WTC11 (cell line): ENCODE measurements at regions not wholly inside any gene's neighbourhood (a gene's known extent, or its start where the extent isn't known, plus 50 kb on each side); places are given as distances from the start of the nearest gene placed in this dataset.

Source experiments
- ATAC-seq: fragments of 200-7000 bp; cut with Tn5 transposase; 2 replicates; pipeline ENCODE4 v1.10.0; 2021; ENCODE audit warnings: mild to moderate bottlenecking, moderate library complexity
- CTCF ChIA-PET: fragments of 300-600 bp; sonication (Branson Sonifier 250); formaldehyde crosslinking; loops from one replicate; lab custom pipeline; 2021; ENCODE audit warnings: antibody characterized with exemption; lab: Charles Lee
- POLR2A ChIA-PET: fragments of 350-600 bp; sonication (Branson Sonifier 250); formaldehyde crosslinking; loops from one replicate; lab custom pipeline; 2021; ENCODE audit warnings: antibody characterized with exemption; lab: Charles Lee
- DNase-seq: peaks from one replicate; pipeline ENCODE4 v3.0.0; 2021; ENCODE audit warnings: low spot score
- H3K27ac Mint-ChIP-seq: 2 replicates; pipeline ENCODE4 v1.8.0; 2021; ENCODE audit warnings: mixed read lengths
- H3K27me3 Mint-ChIP-seq: 2 replicates; pipeline ENCODE4 v1.8.0; 2021; ENCODE audit warnings: low read depth, mild to moderate bottlenecking, moderate library complexity, mixed read lengths
- H3K36me3 Mint-ChIP-seq: 2 replicates; pipeline ENCODE4 v1.8.0; 2021; ENCODE audit warnings: mixed read lengths
- H3K4me1 Mint-ChIP-seq: 2 replicates; pipeline ENCODE4 v1.8.0; 2022; ENCODE audit warnings: mixed read lengths
- H3K4me3 Mint-ChIP-seq: 2 replicates; pipeline ENCODE4 v1.8.0; 2021; ENCODE audit warnings: mild to moderate bottlenecking, moderate library complexity, mixed read lengths
- H3K9me3 Mint-ChIP-seq: 2 replicates; pipeline ENCODE4 v1.8.0; 2021; ENCODE audit warnings: mixed read lengths
- E2F1 ChIP-seq: sonication (generic); formaldehyde crosslinking; IDR thresholded peaks from 2 replicates; pipeline ENCODE4 v1.8.0; 2022; ENCODE audit warnings: mild to moderate bottlenecking, missing genetic modification reagents
- FOXK1 ChIP-seq: sonication (generic); formaldehyde crosslinking; IDR thresholded peaks from 2 replicates; pipeline ENCODE4 v1.8.0; 2022; ENCODE audit warnings: mild to moderate bottlenecking, moderate library complexity, missing genetic modification reagents
- FOXP4 ChIP-seq: sonication (generic); formaldehyde crosslinking; IDR thresholded peaks from 2 replicates; pipeline ENCODE4 v1.8.0; 2022; ENCODE audit warnings: mild to moderate bottlenecking, missing genetic modification reagents
- HMGXB4 ChIP-seq: sonication (generic); formaldehyde crosslinking; IDR thresholded peaks from 2 replicates; pipeline ENCODE4 v1.8.1; 2023; ENCODE audit warnings: mild to moderate bottlenecking, moderate library complexity, missing genetic modification reagents
- IRF1 ChIP-seq: sonication (generic); formaldehyde crosslinking; IDR thresholded peaks from 2 replicates; pipeline ENCODE4 v1.8.0; 2023; ENCODE audit warnings: missing genetic modification reagents
- PREB ChIP-seq: sonication (generic); formaldehyde crosslinking; IDR thresholded peaks from 2 replicates; pipeline ENCODE4 v1.8.1; 2022; ENCODE audit warnings: mild to moderate bottlenecking, missing genetic modification reagents, moderate library complexity, borderline replicate concordance
- SP1 ChIP-seq: sonication (generic); formaldehyde crosslinking; conservative IDR thresholded peaks from 2 replicates; pipeline ENCODE4 v1.8.1; 2022; ENCODE audit warnings: missing genetic modification reagents
- TEAD4 ChIP-seq: sonication (generic); formaldehyde crosslinking; IDR thresholded peaks from 2 replicates; pipeline ENCODE4 v1.8.0; 2022; ENCODE audit warnings: mild to moderate bottlenecking, missing genetic modification reagents
- ZMAT4 ChIP-seq: fragments of 250-450 bp; sonication (Bioruptor Pico); IDR thresholded peaks from 2 replicates; pipeline ENCODE4 v1.9.0; 2021; ENCODE audit warnings: mild to moderate bottlenecking
- ZNF219 ChIP-seq: sonication (generic); formaldehyde crosslinking; IDR thresholded peaks from 2 replicates; pipeline ENCODE4 v1.8.0; 2023; ENCODE audit warnings: missing genetic modification reagents, mild to moderate bottlenecking, borderline replicate concordance
- ZNF263 ChIP-seq: sonication (generic); formaldehyde crosslinking; IDR thresholded peaks from 2 replicates; pipeline ENCODE4 v1.8.1; 2022; ENCODE audit warnings: low read depth, mild to moderate bottlenecking, moderate library complexity, missing genetic modification reagents
- ZNF317 ChIP-seq: sonication (generic); formaldehyde crosslinking; IDR thresholded peaks from 2 replicates; pipeline ENCODE4 v1.8.1; 2023; ENCODE audit warnings: low read depth, mild to moderate bottlenecking, moderate library complexity, missing genetic modification reagents, borderline replicate concordance
- ZNF416 ChIP-seq: fragments of 250-450 bp; sonication (Bioruptor Pico); IDR thresholded peaks from 2 replicates; pipeline ENCODE4 v1.9.0; 2021; ENCODE audit warnings: mild to moderate bottlenecking, inconsistent platforms
- ZSCAN18 ChIP-seq: fragments of 250-450 bp; sonication (Bioruptor Pico); IDR thresholded peaks from 2 replicates; pipeline ENCODE4 v2.1.2; 2022; ENCODE audit warnings: mild to moderate bottlenecking, moderate library complexity
- TF ChIP-seq, protein P1 (sequence below): sonication (generic); formaldehyde crosslinking; IDR thresholded peaks from 2 replicates; pipeline ENCODE4 v1.8.1; 2022; ENCODE audit warnings: low read depth, mild to moderate bottlenecking, moderate library complexity, missing genetic modification reagents, borderline replicate concordance
- TF ChIP-seq, protein P2 (sequence below): fragments of 250-450 bp; sonication (Bioruptor Pico); conservative IDR thresholded peaks from 2 replicates; pipeline ENCODE4 v1.9.0; 2021; ENCODE audit warnings: mild to moderate bottlenecking
- TF ChIP-seq, protein P3 (sequence below): sonication (generic); formaldehyde crosslinking; IDR thresholded peaks from 2 replicates; pipeline ENCODE4 v1.8.0; 2023; ENCODE audit warnings: mild to moderate bottlenecking, missing genetic modification reagents

DNA sequence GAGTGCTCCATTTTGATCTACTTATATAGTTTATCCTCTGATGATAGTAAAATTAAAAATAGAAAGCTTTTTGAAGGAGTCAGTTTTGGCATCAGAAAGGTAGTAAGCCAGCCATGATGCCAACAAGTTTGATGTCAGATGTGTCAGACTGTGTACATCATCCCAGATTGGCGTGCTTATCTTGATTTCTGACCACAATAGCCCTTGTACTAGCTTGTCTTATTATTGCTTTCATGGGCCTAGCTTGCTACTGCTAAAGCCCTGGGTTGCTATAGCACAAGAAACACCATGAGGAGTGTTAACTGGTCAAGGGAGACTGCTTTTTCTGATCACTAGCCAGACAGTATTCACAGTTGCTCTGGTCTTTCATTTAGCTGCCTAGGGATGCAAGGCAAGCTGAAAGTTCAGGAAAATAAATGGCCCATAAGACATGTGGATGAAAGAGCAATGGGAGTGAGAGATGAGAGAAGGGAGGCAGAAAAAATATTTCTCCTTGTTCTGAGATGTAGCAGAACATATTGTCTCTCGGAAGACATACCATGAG lies 1038.5 kb downstream of the JRKL start (continued):
- no peak for TF ChIP-seq FOXP4 (CRISPR knock-in tag)

DNA sequence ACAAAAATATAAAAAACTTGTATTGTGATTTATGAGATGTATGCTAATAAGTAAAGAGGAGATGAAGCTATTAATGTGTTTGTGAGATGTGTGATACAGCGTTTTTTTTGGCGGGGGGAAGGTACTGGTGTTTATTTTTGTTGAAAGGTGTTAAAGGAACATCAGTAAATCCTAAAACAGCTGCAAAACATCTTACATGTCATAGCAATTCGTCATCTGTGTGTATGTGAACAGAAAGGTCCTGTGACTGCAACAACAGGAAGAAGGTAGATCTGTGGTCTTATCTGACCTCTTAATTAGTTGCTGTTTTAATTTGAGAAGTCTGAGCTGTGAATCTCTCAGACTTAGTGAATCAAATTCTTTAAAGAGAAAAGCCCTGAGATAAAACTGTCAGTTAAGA lies 1041.1 kb downstream of the JRKL start:
- ChIA-PET POLR2A (no interaction called here), CTCF (no interaction called here)
- H3K27me3 Mint-ChIP-seq, result no peaks in the 10 kb centered on the region
- no peaks in the 10 kb centered on the region for H3K9me3 Mint-ChIP-seq
- no peaks in the 10 kb centered on the region for H3K36me3 Mint-ChIP-seq
- H3K4me3 Mint-ChIP-seq, result no peak overlapping the region
- H3K27ac Mint-ChIP-seq, result no peak overlapping the region
- H3K4me1 Mint-ChIP-seq, result peaks cover 2% of the 10 kb centered on the region; the same call in 1 of the 2 replicates
- DNase-seq (no peak), ATAC-seq (no peak)
- TF ChIP-seq ZNF263 (CRISPR knock-in tag) (no peak), ZNF416 (CRISPR knock-in tag) (no peak), FOXK1 (CRISPR knock-in tag) (no peak), E2F1 (CRISPR knock-in tag) (no peak), ZMAT4 (CRISPR knock-in tag) (no peak), PREB (CRISPR knock-in tag) (no peak), FOXP4 (CRISPR knock-in tag) (no peak), TEAD4 (CRISPR knock-in tag) (no peak), SP1 (CRISPR knock-in tag) (no peak), HMGXB4 (no peak), IRF1 (no peak), ZSCAN18 (CRISPR knock-in tag) (no peak), ZNF219 (CRISPR knock-in tag) (no peak), ZNF317 (no peak)
- TF ChIP-seq, protein P1, sequence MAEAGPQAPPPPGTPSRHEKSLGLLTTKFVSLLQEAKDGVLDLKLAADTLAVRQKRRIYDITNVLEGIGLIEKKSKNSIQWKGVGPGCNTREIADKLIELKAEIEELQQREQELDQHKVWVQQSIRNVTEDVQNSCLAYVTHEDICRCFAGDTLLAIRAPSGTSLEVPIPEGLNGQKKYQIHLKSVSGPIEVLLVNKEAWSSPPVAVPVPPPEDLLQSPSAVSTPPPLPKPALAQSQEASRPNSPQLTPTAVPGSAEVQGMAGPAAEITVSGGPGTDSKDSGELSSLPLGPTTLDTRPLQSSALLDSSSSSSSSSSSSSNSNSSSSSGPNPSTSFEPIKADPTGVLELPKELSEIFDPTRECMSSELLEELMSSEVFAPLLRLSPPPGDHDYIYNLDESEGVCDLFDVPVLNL (CRISPR knock-in tag), result no peak
- TF ChIP-seq, protein P2, sequence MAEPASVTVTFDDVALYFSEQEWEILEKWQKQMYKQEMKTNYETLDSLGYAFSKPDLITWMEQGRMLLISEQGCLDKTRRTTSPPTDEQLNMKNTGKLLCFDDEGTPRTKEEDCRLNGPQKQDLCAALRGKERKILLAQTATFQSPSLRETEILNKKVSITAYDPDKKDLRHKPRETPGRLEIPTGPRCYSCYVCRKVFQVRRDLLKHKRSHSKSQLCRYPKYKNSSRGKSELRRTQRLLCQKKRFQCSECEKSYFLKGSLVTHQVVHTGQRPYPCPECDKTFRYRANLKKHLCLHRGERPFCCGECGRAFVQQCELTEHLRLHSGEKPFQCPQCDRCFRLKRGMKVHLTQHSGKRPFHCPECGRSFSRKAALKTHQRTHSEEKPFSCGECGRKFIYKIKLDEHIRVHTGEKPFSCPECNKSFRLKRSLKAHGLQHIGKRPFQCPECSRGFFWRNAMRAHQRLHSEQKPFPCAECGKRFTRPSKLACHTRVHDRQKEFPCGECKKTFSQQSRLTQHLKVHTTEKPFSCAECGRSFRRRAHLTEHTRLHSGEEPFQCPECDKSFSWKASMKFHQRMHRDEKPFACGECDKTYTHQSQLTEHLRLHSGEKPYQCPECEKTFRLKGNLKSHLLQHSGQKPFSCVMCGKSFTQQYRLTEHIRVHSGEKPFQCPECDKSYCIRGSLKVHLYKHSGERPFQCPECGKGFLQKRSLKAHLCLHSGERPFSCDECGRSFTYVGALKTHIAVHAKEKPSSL (CRISPR knock-in tag), result no peak
- TF ChIP-seq, protein P3, sequence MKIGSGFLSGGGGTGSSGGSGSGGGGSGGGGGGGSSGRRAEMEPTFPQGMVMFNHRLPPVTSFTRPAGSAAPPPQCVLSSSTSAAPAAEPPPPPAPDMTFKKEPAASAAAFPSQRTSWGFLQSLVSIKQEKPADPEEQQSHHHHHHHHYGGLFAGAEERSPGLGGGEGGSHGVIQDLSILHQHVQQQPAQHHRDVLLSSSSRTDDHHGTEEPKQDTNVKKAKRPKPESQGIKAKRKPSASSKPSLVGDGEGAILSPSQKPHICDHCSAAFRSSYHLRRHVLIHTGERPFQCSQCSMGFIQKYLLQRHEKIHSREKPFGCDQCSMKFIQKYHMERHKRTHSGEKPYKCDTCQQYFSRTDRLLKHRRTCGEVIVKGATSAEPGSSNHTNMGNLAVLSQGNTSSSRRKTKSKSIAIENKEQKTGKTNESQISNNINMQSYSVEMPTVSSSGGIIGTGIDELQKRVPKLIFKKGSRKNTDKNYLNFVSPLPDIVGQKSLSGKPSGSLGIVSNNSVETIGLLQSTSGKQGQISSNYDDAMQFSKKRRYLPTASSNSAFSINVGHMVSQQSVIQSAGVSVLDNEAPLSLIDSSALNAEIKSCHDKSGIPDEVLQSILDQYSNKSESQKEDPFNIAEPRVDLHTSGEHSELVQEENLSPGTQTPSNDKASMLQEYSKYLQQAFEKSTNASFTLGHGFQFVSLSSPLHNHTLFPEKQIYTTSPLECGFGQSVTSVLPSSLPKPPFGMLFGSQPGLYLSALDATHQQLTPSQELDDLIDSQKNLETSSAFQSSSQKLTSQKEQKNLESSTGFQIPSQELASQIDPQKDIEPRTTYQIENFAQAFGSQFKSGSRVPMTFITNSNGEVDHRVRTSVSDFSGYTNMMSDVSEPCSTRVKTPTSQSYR, result no peak
